Tibial nerve (tissue), 4 donors: ENCODE measurements at regions not wholly inside any gene's neighbourhood (a gene's known extent, or its start where the extent isn't known, plus 50 kb on each side); places are given as distances from the start of the nearest gene placed in this dataset.

Experiments
- EP300 ChIP-seq, 2 donors: sonication (generic); formaldehyde crosslinking; IDR thresholded peaks; one replicate each; pipeline ENCODE4 v1.6.1; 2017; ENCODE audit warnings: antibody characterized with exemption in 2 of 2, mild to moderate bottlenecking in 1 of 2
- POLR2A ChIP-seq, 2 donors: fragments of 450-650 bp; IDR thresholded peaks; one replicate each; pipeline ENCODE4 v1.6.1; 2017; ENCODE audit warnings: antibody characterized with exemption in 2 of 2, mild to moderate bottlenecking in 2 of 2, moderate library complexity in 2 of 2
- TF ChIP-seq, protein P1 (sequence below), 5 experiments: fragments of 200-600 bp in 3 of 5; fragments of 450-650 bp in 2 of 5; sonication (generic) in 3 of 5; IDR thresholded peaks; one replicate each; pipeline ENCODE4 v1.5.1; 2016 to 2019; ENCODE audit warnings: antibody characterized with exemption in 5 of 5, mild to moderate bottlenecking in 3 of 5, moderate library complexity in 2 of 5

GRCh38 chr13:47463002-47463401 lies 538.1 kb downstream of the SUCLA2 start:
- TF ChIP-seq, protein P1, sequence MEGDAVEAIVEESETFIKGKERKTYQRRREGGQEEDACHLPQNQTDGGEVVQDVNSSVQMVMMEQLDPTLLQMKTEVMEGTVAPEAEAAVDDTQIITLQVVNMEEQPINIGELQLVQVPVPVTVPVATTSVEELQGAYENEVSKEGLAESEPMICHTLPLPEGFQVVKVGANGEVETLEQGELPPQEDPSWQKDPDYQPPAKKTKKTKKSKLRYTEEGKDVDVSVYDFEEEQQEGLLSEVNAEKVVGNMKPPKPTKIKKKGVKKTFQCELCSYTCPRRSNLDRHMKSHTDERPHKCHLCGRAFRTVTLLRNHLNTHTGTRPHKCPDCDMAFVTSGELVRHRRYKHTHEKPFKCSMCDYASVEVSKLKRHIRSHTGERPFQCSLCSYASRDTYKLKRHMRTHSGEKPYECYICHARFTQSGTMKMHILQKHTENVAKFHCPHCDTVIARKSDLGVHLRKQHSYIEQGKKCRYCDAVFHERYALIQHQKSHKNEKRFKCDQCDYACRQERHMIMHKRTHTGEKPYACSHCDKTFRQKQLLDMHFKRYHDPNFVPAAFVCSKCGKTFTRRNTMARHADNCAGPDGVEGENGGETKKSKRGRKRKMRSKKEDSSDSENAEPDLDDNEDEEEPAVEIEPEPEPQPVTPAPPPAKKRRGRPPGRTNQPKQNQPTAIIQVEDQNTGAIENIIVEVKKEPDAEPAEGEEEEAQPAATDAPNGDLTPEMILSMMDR (IDR thresholded peaks at IDR 0.05): no peak
- no peak for TF ChIP-seq EP300 (IDR thresholded peaks at IDR 0.05)
- TF ChIP-seq POLR2A (IDR thresholded peaks at IDR 0.05): no peak
